PC-3 (cell line): ENCODE measurements at regions not wholly inside any gene's neighbourhood (a gene's known extent, or its start where the extent isn't known, plus 50 kb on each side); places are given as distances from the start of the nearest gene placed in this dataset.

Experiments used
- ATAC-seq: fragments of 200-7000 bp; cut with Tn5 transposase; 2 replicates; pipeline ENCODE4 v1.9.1; 2020; ENCODE audit warnings: mild to moderate bottlenecking, moderate library complexity
- BruUV-seq: library from RNA; stranded (reverse); fragments of 400-500 nt; replicated peaks from 2 replicates; lab custom pipeline; 2021; lab: Mats Ljungman, UMichigan
- CTCF ChIA-PET: fragments of 300-600 bp; sonication (Branson Sonifier 250); formaldehyde crosslinking; loops from one replicate; lab custom pipeline; 2022; ENCODE audit warnings: antibody characterized with exemption; lab: Charles Lee
- POLR2A ChIA-PET: fragments of 300-600 bp; sonication (Branson Sonifier 250); formaldehyde crosslinking; loops from one replicate; lab custom pipeline; 2022; ENCODE audit warnings: antibody characterized with exemption; ENCODE audit not compliant: unreplicated experiment; lab: Charles Lee
- DNase-seq: peaks from one replicate; pipeline ENCODE4 v3.0.0-alpha.2; 2015
- H2AFZ ChIP-seq: fragments of 300-600 bp; sonication (generic); 2 replicates; pipeline ENCODE4 v1.6.0; 2016; ENCODE audit warnings: antibody characterized with exemption, low read length
- H3F3A ChIP-seq: fragments of 300-600 bp; sonication (generic); one replicate; pipeline ENCODE4 v1.6.0; 2017; ENCODE audit warnings: antibody characterized with exemption, low read length, control low read depth, mild to moderate bottlenecking; ENCODE audit not compliant: unreplicated experiment
- H3K27ac ChIP-seq: fragments of 300-600 bp; sonication (generic); 2 replicates; pipeline ENCODE4 v1.5.1; 2016; ENCODE audit warnings: mild to moderate bottlenecking, low read length
- H3K27me3 ChIP-seq: fragments of 300-600 bp; sonication (generic); 2 replicates; pipeline ENCODE4 v1.6.1; 2016; ENCODE audit warnings: low read length, mixed read lengths
- H3K36me3 ChIP-seq: fragments of 300-600 bp; sonication (generic); 2 replicates; pipeline ENCODE4 v1.6.1; 2016; ENCODE audit warnings: low read depth, mixed run types, low read length, mixed read lengths
- H3K4me1 ChIP-seq: fragments of 300-600 bp; sonication (generic); 2 replicates; pipeline ENCODE4 v1.5.1; 2016; ENCODE audit warnings: low read length; ENCODE audit not compliant: insufficient read depth
- H3K4me2 ChIP-seq: fragments of 300-600 bp; sonication (generic); 2 replicates; pipeline ENCODE4 v1.6.0; 2016; ENCODE audit warnings: low read length
- H3K4me3 ChIP-seq: fragments of 300-600 bp; sonication (generic); 2 replicates; pipeline ENCODE4 v1.5.1; 2016; ENCODE audit warnings: mild to moderate bottlenecking, low read length, mixed read lengths
- H3K79me2 ChIP-seq: fragments of 300-600 bp; sonication (generic); 2 replicates; pipeline ENCODE4 v1.6.1; 2017; ENCODE audit warnings: low read length, mixed read lengths
- H3K9ac ChIP-seq: fragments of 300-600 bp; sonication (generic); 2 replicates; pipeline ENCODE4 v1.6.0; 2016; ENCODE audit warnings: mild to moderate bottlenecking, low read length
- H3K9me2 ChIP-seq: fragments of 300-600 bp; sonication (generic); replicated peaks from 2 replicates; pipeline ENCODE4 v1.6.1; 2016; ENCODE audit warnings: mixed run types, low read length, mixed read lengths
- H3K9me3 ChIP-seq: fragments of 300-600 bp; sonication (generic); 2 replicates; pipeline ENCODE4 v1.6.1; 2016; ENCODE audit warnings: low read length, mixed read lengths
- H4K20me1 ChIP-seq: fragments of 300-600 bp; sonication (generic); 2 replicates; pipeline ENCODE4 v1.6.1; 2016; ENCODE audit warnings: low read length, mixed read lengths
- EZH2 ChIP-seq: fragments of 300-600 bp; sonication (generic); IDR thresholded peaks from one replicate; pipeline ENCODE4 v1.6.1; 2017; ENCODE audit warnings: antibody characterized with exemption, mild to moderate bottlenecking, low read length; ENCODE audit not compliant: unreplicated experiment
- EZH2phosphoT487 ChIP-seq: fragments of 300-600 bp; sonication (generic); IDR thresholded peaks from 2 replicates; pipeline ENCODE4 v1.6.1; 2018; ENCODE audit warnings: mild to moderate bottlenecking, antibody characterized with exemption, low read length, borderline replicate concordance
- intact Hi-C: fragments of 100-400 bp; cut with micrococcal nuclease; formaldehyde crosslinking; loops from 2 replicates; pipeline ENCODE4 v1.9.0; 2023
- TF ChIP-seq, protein P1 (sequence below): fragments of 300-600 bp; sonication (generic); conservative IDR thresholded peaks from 2 replicates; pipeline ENCODE4 v1.5.1; 2017; ENCODE audit warnings: antibody characterized with exemption, low read depth, mild to moderate bottlenecking, low read length

DNA sequence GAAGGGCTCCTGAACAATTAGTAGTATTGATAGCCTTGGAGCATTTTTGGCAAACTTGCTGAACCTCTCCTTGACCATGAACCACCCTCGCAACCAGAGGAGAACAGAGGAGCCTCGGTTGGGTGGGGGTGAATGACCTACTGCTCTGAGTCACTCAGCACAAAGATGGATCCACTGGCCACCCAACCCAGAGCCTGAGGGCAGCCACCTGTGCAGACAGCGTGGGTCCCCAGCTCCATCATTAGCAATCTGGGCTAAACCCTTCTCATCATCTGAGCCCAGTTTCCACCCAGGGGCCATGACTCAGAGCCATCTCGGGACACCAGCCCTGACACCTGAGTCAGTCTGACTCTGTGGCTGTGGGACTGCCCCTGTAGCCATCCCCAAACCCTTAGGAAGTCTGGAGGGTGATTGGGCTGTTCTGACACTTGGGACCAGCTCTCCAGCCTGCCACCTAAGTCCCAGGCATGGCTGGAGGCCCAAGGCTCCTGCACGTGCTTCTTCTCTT is 171.8 kb upstream of the GPR26 start:
- H3K9ac ChIP-seq: no peak overlapping the region
- H2AFZ ChIP-seq: no peak overlapping the region
- H3K27me3 ChIP-seq: peaks cover 62% of the 10 kb centered on the region
- H3K9me3 ChIP-seq: no peaks in the 10 kb centered on the region
- no peaks in the 10 kb centered on the region for H3K79me2 ChIP-seq
- ATAC-seq (no peak), DNase-seq (no peak)
- H3K27ac ChIP-seq: no peak overlapping the region
- H3F3A ChIP-seq: no peaks in the 10 kb centered on the region
- no peak for TF ChIP-seq EZH2phosphoT487
- no peak for TF ChIP-seq EZH2
- TF ChIP-seq, protein P1, sequence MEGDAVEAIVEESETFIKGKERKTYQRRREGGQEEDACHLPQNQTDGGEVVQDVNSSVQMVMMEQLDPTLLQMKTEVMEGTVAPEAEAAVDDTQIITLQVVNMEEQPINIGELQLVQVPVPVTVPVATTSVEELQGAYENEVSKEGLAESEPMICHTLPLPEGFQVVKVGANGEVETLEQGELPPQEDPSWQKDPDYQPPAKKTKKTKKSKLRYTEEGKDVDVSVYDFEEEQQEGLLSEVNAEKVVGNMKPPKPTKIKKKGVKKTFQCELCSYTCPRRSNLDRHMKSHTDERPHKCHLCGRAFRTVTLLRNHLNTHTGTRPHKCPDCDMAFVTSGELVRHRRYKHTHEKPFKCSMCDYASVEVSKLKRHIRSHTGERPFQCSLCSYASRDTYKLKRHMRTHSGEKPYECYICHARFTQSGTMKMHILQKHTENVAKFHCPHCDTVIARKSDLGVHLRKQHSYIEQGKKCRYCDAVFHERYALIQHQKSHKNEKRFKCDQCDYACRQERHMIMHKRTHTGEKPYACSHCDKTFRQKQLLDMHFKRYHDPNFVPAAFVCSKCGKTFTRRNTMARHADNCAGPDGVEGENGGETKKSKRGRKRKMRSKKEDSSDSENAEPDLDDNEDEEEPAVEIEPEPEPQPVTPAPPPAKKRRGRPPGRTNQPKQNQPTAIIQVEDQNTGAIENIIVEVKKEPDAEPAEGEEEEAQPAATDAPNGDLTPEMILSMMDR: no peak
- H3K4me3 ChIP-seq: no peak overlapping the region
- intact Hi-C loops: no loop called here
- POLR2A ChIA-PET: no interaction called here
- H3K4me1 ChIP-seq: no peaks in the 10 kb centered on the region
- H3K36me3 ChIP-seq: no peaks in the 10 kb centered on the region
- H3K4me2 ChIP-seq: no peak overlapping the region
- no peaks in the 10 kb centered on the region for H4K20me1 ChIP-seq
- no peaks in the 10 kb centered on the region for H3K9me2 ChIP-seq
- CTCF ChIA-PET: no interaction called here
- no TSS peak for BruUV-seq

DNA sequence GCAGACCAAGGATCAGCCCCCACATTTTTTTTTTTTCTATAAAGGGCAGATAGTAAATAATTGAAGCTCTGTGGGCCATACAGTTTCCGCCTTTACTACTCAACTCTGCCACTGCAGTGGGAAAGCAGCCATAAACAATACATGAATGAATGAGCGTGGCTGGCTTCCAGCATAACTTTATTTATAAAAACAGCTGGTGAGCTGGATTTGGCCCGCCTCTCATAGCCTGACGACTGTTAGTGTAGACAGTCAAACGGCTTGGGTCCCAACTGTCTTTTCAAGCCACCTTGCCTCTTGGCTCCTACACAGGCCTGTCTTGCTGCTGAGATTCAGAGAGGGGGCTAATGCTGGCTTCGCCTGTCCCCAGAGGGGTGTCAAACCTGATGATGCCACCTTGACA is 169.8 kb upstream of the GPR26 start:
- DNase-seq (no peak), ATAC-seq (no peak)
- Histone ChIP-seq H3K9me2 (no peaks in the 10 kb centered on the region), H3K79me2 (no peaks in the 10 kb centered on the region), H3K27ac (no peak overlapping the region), H3K4me2 (no peak overlapping the region), H2AFZ (no peak overlapping the region), H3F3A (no peaks in the 10 kb centered on the region), H3K9ac (no peak overlapping the region), H3K4me1 (no peaks in the 10 kb centered on the region), H3K4me3 (no peak overlapping the region), H3K36me3 (no peaks in the 10 kb centered on the region), H3K9me3 (no peaks in the 10 kb centered on the region), H4K20me1 (no peaks in the 10 kb centered on the region), H3K27me3 (peaks cover 64% of the 10 kb centered on the region)
- BruUV-seq: no TSS peak
- POLR2A ChIA-PET: no interaction called here
- CTCF ChIA-PET: no interaction called here
- intact Hi-C loops: no loop called here
- TF ChIP-seq EZH2phosphoT487: no peak
- TF ChIP-seq, protein P1: no peak
- TF ChIP-seq EZH2: no peak

DNA sequence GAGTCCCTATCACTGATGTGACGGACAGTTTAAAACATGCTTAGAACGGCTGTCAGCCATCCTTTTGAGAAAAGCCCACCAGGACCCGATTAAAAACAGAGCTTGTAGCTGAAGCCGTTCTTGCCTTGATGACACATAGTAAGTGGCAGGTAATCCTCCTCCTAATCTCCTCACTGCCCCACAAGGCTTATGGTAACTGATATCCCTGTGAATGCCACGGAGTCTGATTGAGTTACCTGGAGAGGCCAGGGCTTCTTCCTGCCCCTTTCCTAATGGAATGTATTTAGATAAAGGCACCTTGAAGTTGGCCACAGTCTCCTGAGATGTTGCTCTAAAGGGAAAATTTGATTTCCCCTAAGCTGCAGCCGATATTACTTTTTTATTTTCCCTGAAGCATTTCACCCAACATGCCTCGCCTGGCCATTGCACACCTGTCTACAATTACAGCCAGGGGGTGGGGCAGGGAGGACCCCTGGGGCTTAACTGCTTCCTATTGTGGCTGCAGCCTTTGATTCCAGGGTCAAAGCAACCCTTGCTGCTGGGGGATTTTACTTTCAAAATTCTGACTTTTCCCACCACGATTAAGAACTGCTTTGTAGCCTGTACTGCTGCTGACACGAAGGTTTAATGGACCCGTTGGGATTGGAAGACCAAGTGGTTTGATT is 169.0 kb upstream of the GPR26 start:
- H3K9me2 ChIP-seq: no peaks in the 10 kb centered on the region
- no peak overlapping the region for H3K9ac ChIP-seq
- DNase-seq: no peak
- peaks cover 56% of the 10 kb centered on the region for H3K27me3 ChIP-seq
- no peaks in the 10 kb centered on the region for H3K36me3 ChIP-seq
- H2AFZ ChIP-seq: no peak overlapping the region
- ChIA-PET POLR2A (no interaction called here), CTCF (no interaction called here)
- no peaks in the 10 kb centered on the region for H3K9me3 ChIP-seq
- no TSS peak for BruUV-seq
- TF ChIP-seq EZH2phosphoT487 (no peak), EZH2 (no peak)
- TF ChIP-seq, protein P1: no peak
- intact Hi-C loops: no loop called here
- no peaks in the 10 kb centered on the region for H4K20me1 ChIP-seq
- H3K4me1 ChIP-seq: no peaks in the 10 kb centered on the region
- no peak overlapping the region for H3K4me3 ChIP-seq
- no peak overlapping the region for H3K4me2 ChIP-seq
- no peak for ATAC-seq
- no peaks in the 10 kb centered on the region for H3K79me2 ChIP-seq
- no peaks in the 10 kb centered on the region for H3F3A ChIP-seq
- H3K27ac ChIP-seq: no peak overlapping the region
